HCT116 (cell line): ENCODE measurements at regions not wholly inside any gene's neighbourhood (a gene's known extent, or its start where the extent isn't known, plus 50 kb on each side); places are given as distances from the start of the nearest gene placed in this dataset.

ENCODE experiments used
- ATAC-seq: fragments of 200-7000 bp; cut with Tn5 transposase; 2 replicates; pipeline ENCODE4 v1.9.1; 2020; ENCODE audit warnings: mild to moderate bottlenecking, moderate library complexity
- BruUV-seq: library from RNA; stranded (reverse); fragments of 400-500 nt; replicated peaks from 2 replicates; lab custom pipeline; 2021; lab: Mats Ljungman, UMichigan
- CTCF ChIA-PET: fragments of 300-600 bp; sonication (Branson Sonifier 250); formaldehyde crosslinking; loops from one replicate; lab custom pipeline; 2021; ENCODE audit warnings: antibody characterized with exemption; lab: Charles Lee
- POLR2A ChIA-PET: fragments of 300-600, 350-600 bp; sonication (Branson Sonifier 250); formaldehyde crosslinking; loops from one replicate; lab custom pipeline; 2021; ENCODE audit warnings: antibody characterized with exemption; lab: Charles Lee
- RAD21 ChIA-PET, 2 experiments: fragments of 300-600 bp; sonication (Branson Sonifier 250); formaldehyde crosslinking; loops; one replicate each; lab custom pipeline; 2023; ENCODE audit warnings: low total read pairs in 2 of 2; ENCODE audit not compliant: uncharacterized antibody in 2 of 2, unreplicated experiment in 2 of 2, low non-redundant PET in 1 of 2; lab: Charles Lee
- DNase-seq: peaks from one replicate; pipeline ENCODE4 v3.0.0-alpha.2; 2010; ENCODE audit warnings: low read depth, low spot score
- H2AFZ ChIP-seq: fragments of 200-600 bp; shearing (Covaris generic), sonication (generic); 2 replicates; pipeline ENCODE4 v1.6.1; 2017; ENCODE audit warnings: low read depth, mixed run types, mixed read lengths, antibody characterized with exemption, low read length; ENCODE audit not compliant: poor library complexity, severe bottlenecking
- H3K27ac ChIP-seq: 2 replicates; pipeline ENCODE4 v1.5.1; 2012; ENCODE audit warnings: low read depth, low read length
- H3K27me3 ChIP-seq: fragments of 200-600 bp; sonication (generic); 2 replicates; pipeline ENCODE4 v1.6.1; 2016; ENCODE audit warnings: mixed run types, low read length, mixed read lengths; ENCODE audit not compliant: insufficient read depth
- H3K36me3 ChIP-seq, 2 experiments: fragments of 200-500 bp in 1 of 2; fragments of 200-600 bp in 1 of 2; sonication (Bioruptor generic) in 1 of 2; sonication (generic) in 1 of 2; 2 replicates each; pipeline versions ENCODE4 v1.5.1 to v1.6.1; 2014 to 2016; ENCODE audit warnings: low read length in 2 of 2, inconsistent platforms in 1 of 2, mixed read lengths in 1 of 2, mixed run types in 1 of 2; ENCODE audit not compliant: insufficient read depth in 2 of 2, control insufficient read depth in 1 of 2
- H3K4me1 ChIP-seq, 2 experiments: fragments of 200-600 bp in 1 of 2; sonication (generic) in 1 of 2; 2 replicates each; pipeline versions ENCODE4 v1.5.1 to v1.6.1; 2012 to 2017; ENCODE audit warnings: low read length in 2 of 2, inconsistent platforms in 1 of 2, mild to moderate bottlenecking in 1 of 2, mixed read lengths in 1 of 2, mixed run types in 1 of 2, moderate library complexity in 1 of 2; ENCODE audit not compliant: insufficient read depth in 2 of 2, control insufficient read depth in 1 of 2
- H3K4me2 ChIP-seq: fragments of 200-600 bp; sonication (generic); 2 replicates; pipeline ENCODE4 v1.6.1; 2017; ENCODE audit warnings: mixed run types, low read length, mixed read lengths
- H3K4me3 ChIP-seq, 2 experiments: fragments of 200-600 bp in 1 of 2; sonication (generic) in 1 of 2; replicated peaks in 1 of 2; 2 replicates each; pipeline ENCODE4 v1.5.1; 2011 to 2016; ENCODE audit warnings: low read length in 2 of 2, control low read depth in 1 of 2, low read depth in 1 of 2, mild to moderate bottlenecking in 1 of 2, mixed read lengths in 1 of 2, mixed run types in 1 of 2
- H3K79me2 ChIP-seq: fragments of 200-600 bp; sonication (generic); 2 replicates; pipeline ENCODE4 v1.6.1; 2017; ENCODE audit warnings: mild to moderate bottlenecking, mixed run types, low read length, moderate library complexity, mixed read lengths; ENCODE audit not compliant: insufficient read depth
- H3K9ac ChIP-seq: fragments of 200-600 bp; sonication (generic); 2 replicates; pipeline ENCODE4 v1.6.1; 2016; ENCODE audit warnings: low read length, mixed read lengths
- H3K9me2 ChIP-seq: fragments of 200-600 bp; sonication (generic), shearing (Covaris generic); 2 replicates; pipeline ENCODE4 v1.6.1; 2017; ENCODE audit warnings: mixed run types, mild to moderate bottlenecking, moderate library complexity; ENCODE audit not compliant: insufficient read depth
- H3K9me3 ChIP-seq, 2 experiments: fragments of 200-500 bp in 1 of 2; fragments of 200-600 bp in 1 of 2; sonication (Bioruptor generic) in 1 of 2; sonication (generic) in 1 of 2; 2 replicates each; pipeline ENCODE4 v1.6.1; 2014 to 2017; ENCODE audit warnings: low read length in 2 of 2, mixed read lengths in 2 of 2, inconsistent platforms in 1 of 2, low read depth in 1 of 2, mild to moderate bottlenecking in 1 of 2, mixed run types in 1 of 2, moderate library complexity in 1 of 2; ENCODE audit not compliant: control insufficient read depth in 1 of 2, insufficient read depth in 1 of 2
- H4K20me1 ChIP-seq: fragments of 200-600 bp; sonication (generic), shearing (Covaris generic); 2 replicates; pipeline ENCODE4 v1.6.1; 2017; ENCODE audit warnings: mixed run types, mild to moderate bottlenecking, moderate library complexity; ENCODE audit not compliant: insufficient read depth
- CBX3 ChIP-seq: IDR thresholded peaks from 2 replicates; pipeline ENCODE4 v1.6.1; 2012; ENCODE audit warnings: low read depth
- CEBPB ChIP-seq: IDR thresholded peaks from 2 replicates; pipeline ENCODE4 v1.6.1; 2012; ENCODE audit warnings: low read depth
- CTCF ChIP-seq, 3 experiments: fragments of 200-600 bp in 1 of 3; sonication (generic) in 1 of 3; IDR thresholded peaks in 2 of 3; conservative IDR thresholded peaks in 1 of 3; 2 replicates each; pipeline ENCODE4 v1.5.1; 2012 to 2017; ENCODE audit warnings: low read depth in 2 of 3, low read length in 2 of 3, antibody characterized with exemption in 1 of 3, borderline replicate concordance in 1 of 3, control low read depth in 1 of 3, mild to moderate bottlenecking in 1 of 3, mixed read lengths in 1 of 3, mixed run types in 1 of 3, moderate library complexity in 1 of 3; ENCODE audit not compliant: insufficient read depth in 1 of 3
- ELF1 ChIP-seq: IDR thresholded peaks from 2 replicates; pipeline ENCODE4 v1.6.1; 2012; ENCODE audit warnings: low read depth, borderline replicate concordance
- EZH2 ChIP-seq: fragments of 200-600 bp; sonication (generic); IDR thresholded peaks from 2 replicates; pipeline ENCODE4 v1.6.1; 2017; ENCODE audit warnings: antibody characterized with exemption, mixed run types
- FOSL1 ChIP-seq: IDR thresholded peaks from 2 replicates; pipeline ENCODE4 v1.6.1; 2012; ENCODE audit warnings: low read depth
- POLR2A ChIP-seq: IDR thresholded peaks from 2 replicates; pipeline ENCODE4 v1.7.0; 2011; ENCODE audit warnings: borderline replicate concordance; ENCODE audit not compliant: insufficient read depth, insufficient read length; ENCODE audit errors: extremely low read depth
- POLR2AphosphoS5 ChIP-seq: IDR thresholded peaks from 2 replicates; pipeline ENCODE4 v1.6.1; 2011; ENCODE audit warnings: mild to moderate bottlenecking, low read depth, low read length, moderate library complexity
- RAD21 ChIP-seq: IDR thresholded peaks from 2 replicates; pipeline ENCODE4 v1.6.1; 2012; ENCODE audit warnings: low read depth, mild to moderate bottlenecking
- SIN3A ChIP-seq: IDR thresholded peaks from 2 replicates; pipeline ENCODE4 v1.6.1; 2012; ENCODE audit warnings: low read depth
- SP1 ChIP-seq: IDR thresholded peaks from 2 replicates; pipeline ENCODE4 v1.6.1; 2012; ENCODE audit warnings: low read depth
- SRF ChIP-seq: IDR thresholded peaks from 2 replicates; pipeline ENCODE4 v1.6.1; 2012; ENCODE audit warnings: low read depth
- TCF7L2 ChIP-seq: IDR thresholded peaks from 2 replicates; pipeline ENCODE4 v1.7.0; 2011; ENCODE audit warnings: borderline replicate concordance, inconsistent platforms; ENCODE audit not compliant: insufficient read depth, insufficient read length; ENCODE audit errors: extremely low read depth
- YY1 ChIP-seq: IDR thresholded peaks from 2 replicates; pipeline ENCODE4 v1.6.1; 2011; ENCODE audit warnings: low read length, low read depth, moderate library complexity, mild to moderate bottlenecking; ENCODE audit not compliant: insufficient replicate concordance; ENCODE audit errors: extremely low read depth
- ZBTB33 ChIP-seq: IDR thresholded peaks from 2 replicates; pipeline ENCODE4 v1.6.1; 2011; ENCODE audit warnings: mild to moderate bottlenecking, low read length, moderate library complexity; ENCODE audit not compliant: insufficient replicate concordance; ENCODE audit errors: extremely low read depth
- ZNF274 ChIP-seq: fragments of 200-500 bp; sonication (Bioruptor generic); IDR thresholded peaks from 2 replicates; pipeline ENCODE4 v1.6.1; 2014; ENCODE audit warnings: mild to moderate bottlenecking, low read depth, low read length, inconsistent platforms
- intact Hi-C: fragments of 100-400 bp; cut with micrococcal nuclease; formaldehyde crosslinking; loops from 2 replicates; pipeline ENCODE4 v1.10.0; 2022

- ATAC-seq (no peak), DNase-seq (no peak)
- Histone ChIP-seq H3K9me2 (no peaks in the 10 kb centered on the region), H3K9ac (no peak overlapping the region), H3K4me2 (no peak overlapping the region), H2AFZ (no peak overlapping the region), H3K4me3 (no peak overlapping the region), H3K27ac (no peak overlapping the region), H3K27me3 (no peaks in the 10 kb centered on the region), H3K9me3 (peaks cover 0 to 3% of the 10 kb centered on the region in 2 experiments; a peak in 1 of 4 replicates), H3K36me3 (no peaks in the 10 kb centered on the region), H4K20me1 (no peaks in the 10 kb centered on the region), H3K79me2 (no peaks in the 10 kb centered on the region), H3K4me1 (no peaks in the 10 kb centered on the region)
- TF ChIP-seq TCF7L2 = no peak
- no peak for TF ChIP-seq POLR2AphosphoS5
- no peak for TF ChIP-seq SIN3A
- TF ChIP-seq EZH2 = no peak
- no peak for TF ChIP-seq YY1
- no peak for TF ChIP-seq ELF1
- TF ChIP-seq SP1 = no peak
- TF ChIP-seq RAD21 = no peak
- TF ChIP-seq ZBTB33 = no peak
- no peak for TF ChIP-seq FOSL1
- TF ChIP-seq CTCF (IDR thresholded peaks at IDR 0.05 in 2 of 3, conservative IDR thresholded peaks at IDR 0.05 in 1 of 3; ENCODE audit: borderline replicate concordance in 1 of 3, insufficient read depth in 1 of 3, low read depth in 2 of 3, low read length in 2 of 3) = no peak
- TF ChIP-seq CBX3 = no peak
- TF ChIP-seq CEBPB = no peak
- no peak for TF ChIP-seq ZNF274
- TF ChIP-seq POLR2A = no peak
- TF ChIP-seq SRF = no peak
- no TSS peak for BruUV-seq
- RAD21 ChIA-PET = no interaction called here
- POLR2A ChIA-PET = no interaction called here
- CTCF ChIA-PET = no interaction called here
- intact Hi-C loops = no loop called here
Observed at GRCh38 chr6:6869094-6869493, 238.7 kb upstream of the RREB1 start.
